Sigmoid colon (tissue), 4 donors: ENCODE measurements at regions not wholly inside any gene's neighbourhood (a gene's known extent, or its start where the extent isn't known, plus 50 kb on each side); places are given as distances from the start of the nearest gene placed in this dataset.

Experiments used
- CTCF ChIP-seq, 4 experiments: fragments of 450-650 bp in 3 of 4; fragments of 200-600 bp in 1 of 4; IDR thresholded peaks; one replicate each; pipeline ENCODE4 v1.5.1; 2016 to 2019; ENCODE audit warnings: antibody characterized with exemption in 4 of 4, mild to moderate bottlenecking in 3 of 4, moderate library complexity in 2 of 4
- POLR2AphosphoS5 ChIP-seq, 4 donors: sonication (generic); formaldehyde crosslinking; IDR thresholded peaks; one replicate each; pipeline ENCODE4 v1.6.1; 2017; ENCODE audit warnings: antibody characterized with exemption in 4 of 4

GRCh38 chr11:92024788-92025187 is 199.8 kb upstream of the FAT3 start:
- TF ChIP-seq CTCF (IDR thresholded peaks at IDR 0.05) (no peak), POLR2AphosphoS5 (IDR thresholded peaks at IDR 0.05) (no peak)
